ENCODE measurements at regions not wholly inside any gene's neighbourhood (a gene's known extent, or its start where the extent isn't known, plus 50 kb on each side); places are given as distances from the start of the nearest gene placed in this dataset.

GRCh38 chr1:97989094-97989680, 68.4 kb upstream of the DPYD start:
- WGBS, 4 donors = 80 to 83% (median 82%) methylated on average over 4 of the region's 4 CpGs
- H3K4me3 ChIP-seq = no peak overlapping the region
- no peak for TF ChIP-seq CTCF (IDR thresholded peaks at IDR 0.05)
- no peak for TF ChIP-seq POLR2A (IDR thresholded peaks at IDR 0.05)
- no peaks in the 10 kb centered on the region for H3K4me1 ChIP-seq (replicated peaks in 1 of 2)
- intact Hi-C loops (cut with DNase I) = no loop called here
- H3K27ac ChIP-seq = no peak overlapping the region
- H3K36me3 ChIP-seq (replicated peaks in 1 of 2) = no peaks in the 10 kb centered on the region
- H3K27me3 ChIP-seq = no peaks in the 10 kb centered on the region
- no peak for DNase-seq
- H3K9me3 ChIP-seq (replicated peaks in 1 of 3) = peaks cover 0 to 4% (median 0%) of the 10 kb centered on the region in 3 donors

- Histone ChIP-seq H3K27ac (no peak overlapping the region), H3K4me1 (replicated peaks in 1 of 2) (no peaks in the 10 kb centered on the region), H3K9me3 (replicated peaks in 1 of 3) (peaks cover 0 to 1% (median 0%) of the 10 kb centered on the region in 3 donors), H3K4me3 (no peak overlapping the region), H3K36me3 (replicated peaks in 1 of 2) (no peaks in the 10 kb centered on the region), H3K27me3 (no peaks in the 10 kb centered on the region)
- intact Hi-C loops (cut with DNase I) = no loop called here
- 78 to 87% (median 84%) methylated on average over 15 of the region's 15 CpGs for WGBS, 4 donors
- no peak for TF ChIP-seq POLR2A (IDR thresholded peaks at IDR 0.05)
- DNase-seq = no peak
These were observed 65.5 kb upstream of the DPYD start for GRCh38 chr1:97986041-97987005.

- no peak for TF ChIP-seq CTCF (IDR thresholded peaks at IDR 0.05)
- TF ChIP-seq POLR2A (IDR thresholded peaks at IDR 0.05) = no peak
- Histone ChIP-seq H3K4me3 (no peak overlapping the region), H3K27me3 (no peaks in the 10 kb centered on the region), H3K9me3 (replicated peaks in 1 of 3) (no peaks in the 10 kb centered on the region), H3K36me3 (replicated peaks in 1 of 2) (no peaks in the 10 kb centered on the region), H3K27ac (no peak overlapping the region), H3K4me1 (replicated peaks in 1 of 2) (no peaks in the 10 kb centered on the region)
- WGBS, 4 donors = 93 to 96% (median 94%) methylated on average over 2 of the region's 2 CpGs
- intact Hi-C loops (cut with DNase I) = no loop called here
- no peak for DNase-seq
These were observed 62.3 kb upstream of the DPYD start for GRCh38 chr1:97983126-97983525.

GRCh38 chr1:97980530-97980929, 59.7 kb upstream of the DPYD start:
- no peak overlapping the region for H3K27ac ChIP-seq
- H3K27me3 ChIP-seq = no peaks in the 10 kb centered on the region
- H3K4me3 ChIP-seq = no peak overlapping the region
- WGBS, 4 donors = 86 to 93% (median 90%) methylated on average over 2 of the region's 2 CpGs
- TF ChIP-seq CTCF (IDR thresholded peaks at IDR 0.05) (no peak), POLR2A (IDR thresholded peaks at IDR 0.05) (no peak)
- H3K36me3 ChIP-seq (replicated peaks in 1 of 2) = no peaks in the 10 kb centered on the region
- no peaks in the 10 kb centered on the region for H3K9me3 ChIP-seq (replicated peaks in 1 of 3)
- DNase-seq = no peak
- intact Hi-C loops (cut with DNase I) = no loop called here
- no peaks in the 10 kb centered on the region for H3K4me1 ChIP-seq (replicated peaks in 1 of 2)

All from adrenal gland (tissue), 9 donors.